A673 (cell line): ENCODE measurements at regions not wholly inside any gene's neighbourhood (a gene's known extent, or its start where the extent isn't known, plus 50 kb on each side); places are given as distances from the start of the nearest gene placed in this dataset.

ENCODE experiments used
- BruUV-seq: library from RNA; stranded (reverse); fragments of 400-500 nt; replicated peaks from 2 replicates; lab custom pipeline; 2021; lab: Mats Ljungman, UMichigan
- CTCF ChIA-PET: fragments of 300-600 bp; sonication (Branson Sonifier 250); formaldehyde crosslinking; loops from one replicate; lab custom pipeline; 2022; ENCODE audit warnings: antibody characterized with exemption; lab: Charles Lee
- POLR2A ChIA-PET: fragments of 300-600 bp; sonication (Branson Sonifier 250); formaldehyde crosslinking; loops from one replicate; lab custom pipeline; 2022; ENCODE audit warnings: antibody characterized with exemption; ENCODE audit not compliant: low non-redundant PET; lab: Charles Lee
- DNase-seq: peaks from one replicate; pipeline ENCODE4 v3.0.0-alpha.2; 2015; ENCODE audit warnings: low spot score
- H3K27ac ChIP-seq: fragments of 200-600 bp; sonication (generic); 2 replicates; pipeline ENCODE4 v1.5.1; 2016; ENCODE audit warnings: mixed run types, low read depth, mild to moderate bottlenecking, mixed read lengths, antibody characterized with exemption, low read length; ENCODE audit not compliant: poor library complexity, severe bottlenecking
- H3K27me3 ChIP-seq: fragments of 200-600 bp; sonication (generic); replicated peaks from 2 replicates; pipeline ENCODE4 v1.6.1; 2017; ENCODE audit warnings: mixed run types, low read depth, mild to moderate bottlenecking, mixed read lengths, antibody characterized with exemption, low read length; ENCODE audit not compliant: insufficient read depth, poor library complexity
- H3K36me3 ChIP-seq: fragments of 200-600 bp; sonication (generic); 2 replicates; pipeline ENCODE4 v1.6.1; 2016; ENCODE audit warnings: mixed run types, mild to moderate bottlenecking, mixed read lengths, antibody characterized with exemption, low read length; ENCODE audit not compliant: insufficient read depth, poor library complexity, severe bottlenecking
- H3K4me1 ChIP-seq: fragments of 200-600 bp; sonication (generic); 2 replicates; pipeline ENCODE4 v1.6.1; 2017; ENCODE audit warnings: mixed run types, mild to moderate bottlenecking, mixed read lengths, antibody characterized with exemption, low read length; ENCODE audit not compliant: insufficient read depth, poor library complexity, severe bottlenecking
- H3K4me3 ChIP-seq: fragments of 200-600 bp; sonication (generic); 2 replicates; pipeline ENCODE4 v1.5.1; 2016; ENCODE audit warnings: low read depth, mixed run types, mild to moderate bottlenecking, mixed read lengths, low read length; ENCODE audit not compliant: poor library complexity, severe bottlenecking
- H3K9me3 ChIP-seq: fragments of 200-600 bp; sonication (generic); 2 replicates; pipeline ENCODE4 v1.6.1; 2016; ENCODE audit warnings: mixed run types, low read depth, mild to moderate bottlenecking, mixed read lengths, antibody characterized with exemption, low read length; ENCODE audit not compliant: poor library complexity, severe bottlenecking
- CTCF ChIP-seq: fragments of 300-800, 200-600 bp; sonication (generic); conservative IDR thresholded peaks from 2 replicates; pipeline ENCODE4 v1.5.1; 2017; ENCODE audit warnings: low read depth, mild to moderate bottlenecking, antibody characterized with exemption, low read length, moderate library complexity, mixed read lengths
- EZH2 ChIP-seq: fragments of 200-600 bp; sonication (generic); IDR thresholded peaks from 2 replicates; pipeline ENCODE4 v1.6.1; 2017; ENCODE audit warnings: borderline replicate concordance, low read depth, mild to moderate bottlenecking, mixed read lengths, antibody characterized with exemption, low read length; ENCODE audit not compliant: poor library complexity, severe bottlenecking
- intact Hi-C: fragments of 100-400 bp; cut with micrococcal nuclease; formaldehyde crosslinking; loops from one replicate; pipeline ENCODE4 v1.10.0; 2022; ENCODE audit not compliant: unreplicated experiment

- ChIA-PET CTCF (no interaction called here), POLR2A (no interaction called here)
- H3K27ac ChIP-seq, result no peak overlapping the region
- TF ChIP-seq CTCF, result no peak
- TF ChIP-seq EZH2, result no peak
- H3K36me3 ChIP-seq, result no peaks in the 10 kb centered on the region
- no TSS peak for BruUV-seq
- H3K9me3 ChIP-seq, result no peaks in the 10 kb centered on the region
- H3K4me1 ChIP-seq, result no peaks in the 10 kb centered on the region
- DNase-seq, result no peak
- no peak overlapping the region for H3K4me3 ChIP-seq
- no peaks in the 10 kb centered on the region for H3K27me3 ChIP-seq
- intact Hi-C loops, result no loop called here
Measured at GRCh38 chr15:61654918-61655317, 405.3 kb downstream of the VPS13C start.

GRCh38 chr15:61654002-61654740 lies 406.1 kb downstream of the VPS13C start:
- TF ChIP-seq EZH2, result no peak
- no peak for TF ChIP-seq CTCF
- no TSS peak for BruUV-seq
- ChIA-PET POLR2A (interaction anchor here (0.5 kb wide), 1 partner anchor 498 kb away, joined by 3 read pairs; no protein-coding TSS in a partner anchor), CTCF (no interaction called here)
- Histone ChIP-seq H3K9me3 (no peaks in the 10 kb centered on the region), H3K27me3 (no peaks in the 10 kb centered on the region), H3K36me3 (no peaks in the 10 kb centered on the region), H3K27ac (no peak overlapping the region), H3K4me3 (no peak overlapping the region), H3K4me1 (no peaks in the 10 kb centered on the region)
- intact Hi-C loops, result no loop called here
- DNase-seq, result no peak

- ChIA-PET POLR2A (interaction anchor here (0.7 kb wide), 1 partner anchor 19 kb away, joined by 3 read pairs; no protein-coding TSS in a partner anchor), CTCF (no interaction called here)
- Histone ChIP-seq H3K27ac (no peak overlapping the region), H3K36me3 (no peaks in the 10 kb centered on the region), H3K4me1 (no peaks in the 10 kb centered on the region), H3K4me3 (no peak overlapping the region), H3K27me3 (no peaks in the 10 kb centered on the region), H3K9me3 (no peaks in the 10 kb centered on the region)
- no TSS peak for BruUV-seq
- no peak for TF ChIP-seq CTCF
- TF ChIP-seq EZH2, result no peak
- intact Hi-C loops, result no loop called here
- DNase-seq, result no peak
Measured at GRCh38 chr15:61653110-61653509, 407.1 kb downstream of the VPS13C start.
